Fibroblast of the aortic adventitia (primary cell): ENCODE measurements at regions not wholly inside any gene's neighbourhood (a gene's known extent, or its start where the extent isn't known, plus 50 kb on each side); places are given as distances from the start of the nearest gene placed in this dataset.
A peak's percentile ranks its signal among the peaks of the same experiment; 100 is the strongest.

Experiments
- DNase-seq: peaks from one replicate; pipeline ENCODE4 v3.0.0-alpha.2; 2010; ENCODE audit warnings: low read depth
- H3K4me3 ChIP-seq: 2 replicates; pipeline ENCODE4 v1.5.1; 2011; ENCODE audit warnings: low read depth, mild to moderate bottlenecking, control low read depth, low read length, moderate library complexity
- TF ChIP-seq, protein P1 (sequence below): IDR thresholded peaks from 2 replicates; pipeline ENCODE4 v1.5.1; 2011; ENCODE audit warnings: mild to moderate bottlenecking, low read length, control low read depth, inconsistent platforms; ENCODE audit not compliant: insufficient read depth

DNA sequence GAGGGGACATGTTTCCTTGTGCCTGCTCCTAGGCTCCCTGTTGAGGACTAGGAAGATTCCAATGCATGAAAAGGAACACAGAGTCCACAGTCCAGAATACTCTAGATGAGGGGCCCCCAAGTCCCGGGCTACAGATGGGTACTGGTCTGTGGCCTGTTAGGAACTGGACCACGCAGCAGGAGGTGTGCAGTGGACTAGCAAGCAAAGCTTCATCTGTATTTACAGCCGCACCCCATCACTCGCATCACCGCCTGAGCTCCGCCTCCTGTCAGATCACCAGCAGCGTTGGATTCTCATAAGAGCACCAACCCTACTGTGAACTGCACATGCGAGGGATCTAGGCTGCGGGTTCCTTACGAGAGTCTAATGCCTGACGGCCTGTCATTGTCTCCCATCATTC, 233.0 kb upstream of the MKLN1 start:
- H3K4me3 ChIP-seq: no peak overlapping the region
- TF ChIP-seq, protein P1, sequence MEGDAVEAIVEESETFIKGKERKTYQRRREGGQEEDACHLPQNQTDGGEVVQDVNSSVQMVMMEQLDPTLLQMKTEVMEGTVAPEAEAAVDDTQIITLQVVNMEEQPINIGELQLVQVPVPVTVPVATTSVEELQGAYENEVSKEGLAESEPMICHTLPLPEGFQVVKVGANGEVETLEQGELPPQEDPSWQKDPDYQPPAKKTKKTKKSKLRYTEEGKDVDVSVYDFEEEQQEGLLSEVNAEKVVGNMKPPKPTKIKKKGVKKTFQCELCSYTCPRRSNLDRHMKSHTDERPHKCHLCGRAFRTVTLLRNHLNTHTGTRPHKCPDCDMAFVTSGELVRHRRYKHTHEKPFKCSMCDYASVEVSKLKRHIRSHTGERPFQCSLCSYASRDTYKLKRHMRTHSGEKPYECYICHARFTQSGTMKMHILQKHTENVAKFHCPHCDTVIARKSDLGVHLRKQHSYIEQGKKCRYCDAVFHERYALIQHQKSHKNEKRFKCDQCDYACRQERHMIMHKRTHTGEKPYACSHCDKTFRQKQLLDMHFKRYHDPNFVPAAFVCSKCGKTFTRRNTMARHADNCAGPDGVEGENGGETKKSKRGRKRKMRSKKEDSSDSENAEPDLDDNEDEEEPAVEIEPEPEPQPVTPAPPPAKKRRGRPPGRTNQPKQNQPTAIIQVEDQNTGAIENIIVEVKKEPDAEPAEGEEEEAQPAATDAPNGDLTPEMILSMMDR: no peak
- no peak for DNase-seq

DNA sequence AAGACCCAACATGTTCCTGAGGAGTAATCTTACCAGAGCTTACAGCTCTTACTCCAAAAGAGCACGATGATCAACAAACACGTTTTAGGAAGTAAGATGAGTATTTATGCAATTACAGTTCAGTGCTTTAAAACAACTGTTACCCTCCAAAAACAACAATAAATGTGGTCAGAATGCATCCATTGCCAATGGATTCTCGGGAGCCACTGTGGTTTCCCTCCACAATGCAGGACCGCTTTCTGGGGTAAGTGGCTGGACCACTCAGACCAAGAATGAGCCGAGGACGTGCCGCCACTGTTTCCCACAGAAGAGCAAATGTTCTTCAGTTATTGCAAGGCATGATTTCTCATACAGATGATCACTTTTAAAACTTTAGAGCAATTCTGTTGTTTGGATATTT, 232.3 kb upstream of the MKLN1 start:
- no peak overlapping the region for H3K4me3 ChIP-seq
- DNase-seq: peak; percentile 31
- TF ChIP-seq, protein P1: no peak

DNA sequence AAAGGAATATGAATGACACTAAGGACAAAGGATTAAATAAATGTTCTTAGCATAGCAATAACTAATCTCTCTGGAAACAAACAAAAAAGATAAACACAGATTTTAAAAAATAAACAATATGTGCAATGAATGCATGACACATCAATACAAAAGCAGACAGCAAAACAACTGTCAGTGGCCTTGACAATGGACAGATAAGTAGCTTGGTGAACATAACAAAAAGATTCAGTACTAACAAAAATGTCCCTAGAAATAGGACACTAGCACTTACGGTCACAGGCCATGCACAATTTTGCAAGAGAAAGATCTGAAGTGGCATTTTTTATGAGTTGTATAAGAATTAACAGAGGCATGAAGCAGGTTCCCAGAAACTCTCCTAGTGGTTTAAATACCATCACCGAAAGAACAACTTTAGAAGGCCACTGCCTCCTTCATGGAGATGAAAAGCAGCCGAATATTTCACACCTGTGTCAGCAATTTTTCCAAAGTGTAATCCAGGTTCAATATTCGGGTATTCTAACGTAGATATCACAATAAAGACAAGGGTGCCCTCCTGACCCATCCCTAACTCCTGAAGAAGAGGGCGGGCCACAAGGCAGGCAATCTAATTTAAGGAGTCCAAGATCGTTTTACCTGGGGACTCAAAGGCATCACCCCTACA, 231.3 kb upstream of the MKLN1 start:
- no peak overlapping the region for H3K4me3 ChIP-seq
- TF ChIP-seq, protein P1: no peak
- DNase-seq: no peak

DNA sequence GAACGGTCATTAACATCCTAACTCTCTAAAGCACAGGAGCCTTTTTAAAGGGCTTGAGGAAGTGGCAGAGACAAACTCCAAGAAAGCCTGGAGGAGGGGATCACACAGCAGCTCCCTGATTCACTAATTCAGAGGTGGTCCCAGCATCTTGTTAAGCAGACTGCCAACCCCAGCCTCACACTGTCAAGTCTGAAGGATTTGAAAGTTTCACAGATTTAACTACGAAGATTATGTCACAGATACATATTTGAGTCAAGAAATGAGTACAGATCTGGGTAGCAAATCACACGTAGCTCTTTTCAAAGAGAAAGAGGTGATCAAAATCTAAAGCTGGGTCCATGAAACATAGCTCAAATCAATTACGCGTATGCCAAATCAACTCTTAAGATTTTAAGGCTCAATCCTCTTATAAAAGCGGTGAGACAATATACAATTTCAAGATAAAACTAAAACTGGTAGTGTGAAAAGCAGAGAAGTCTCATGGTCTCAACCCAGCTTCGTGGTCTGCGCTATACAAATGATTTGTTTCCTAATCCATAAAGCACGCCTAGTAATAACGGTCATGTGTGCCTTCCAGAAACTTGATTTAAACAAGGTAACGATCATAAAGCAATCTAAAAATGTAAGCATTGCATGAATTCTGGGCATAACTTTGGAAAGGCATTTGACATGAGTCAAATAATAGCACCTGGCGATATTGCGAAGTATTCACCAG, 229.9 kb upstream of the MKLN1 start:
- TF ChIP-seq, protein P1: no peak
- H3K4me3 ChIP-seq: no peak overlapping the region
- no peak for DNase-seq

DNA sequence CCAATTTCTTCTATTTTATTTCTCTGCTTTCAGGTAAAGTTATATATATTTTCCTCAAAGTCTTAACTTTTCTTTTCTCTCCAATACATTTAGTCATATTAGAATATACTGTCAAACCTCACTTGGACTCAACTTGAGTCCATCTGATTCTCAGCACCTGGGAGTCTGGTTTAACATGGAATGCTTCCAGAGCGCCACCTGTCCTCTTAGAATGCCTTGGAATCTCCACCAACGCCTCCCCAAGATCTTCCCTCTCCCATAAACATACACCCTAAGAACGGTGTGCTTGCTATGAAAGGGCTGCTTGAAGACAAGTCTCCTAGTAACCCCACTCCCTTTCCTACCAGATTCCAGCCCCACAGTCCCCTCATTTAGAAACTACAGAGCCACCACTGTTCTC, 229.1 kb upstream of the MKLN1 start:
- DNase-seq: no peak
- TF ChIP-seq, protein P1: no peak
- H3K4me3 ChIP-seq: no peak overlapping the region

DNA sequence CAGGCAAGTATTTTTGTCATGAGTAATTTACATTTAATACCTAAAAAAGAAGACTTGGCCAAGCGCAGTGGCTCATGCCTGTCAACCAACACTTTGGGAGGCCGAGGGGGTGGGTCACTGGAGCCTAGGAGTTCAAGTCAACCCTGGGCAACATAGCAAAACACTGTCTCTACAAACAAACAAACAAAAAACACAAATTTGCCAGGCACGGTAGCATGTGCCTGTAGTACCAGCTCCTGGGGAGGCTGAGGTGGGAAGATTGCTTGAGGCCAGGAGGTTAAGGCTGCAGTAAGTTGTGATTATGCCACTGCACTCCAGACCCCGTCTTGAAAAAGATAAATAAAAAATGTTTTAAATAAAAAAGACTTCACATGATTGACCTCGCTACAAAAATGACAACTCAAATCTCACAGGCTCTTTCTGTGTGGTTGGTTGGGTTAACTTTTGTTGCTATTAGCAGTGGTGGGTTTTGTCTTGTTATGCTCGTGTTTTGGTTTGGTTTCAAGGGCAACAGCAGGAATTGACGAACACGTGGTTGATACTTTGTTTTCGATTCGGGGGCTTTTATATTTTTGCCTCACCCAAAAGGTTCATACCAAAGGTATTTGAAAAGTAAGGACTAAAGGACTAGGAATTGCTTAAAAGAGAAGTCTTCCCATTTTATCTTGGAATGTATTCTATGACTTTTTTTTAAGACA, 227.2 kb upstream of the MKLN1 start:
- TF ChIP-seq, protein P1: no peak
- no peak for DNase-seq
- H3K4me3 ChIP-seq: no peak overlapping the region
